Kidney (tissue), 13 donors: ENCODE measurements at regions not wholly inside any gene's neighbourhood (a gene's known extent, or its start where the extent isn't known, plus 50 kb on each side); places are given as distances from the start of the nearest gene placed in this dataset.
"Not testable (repeated sequence)": the region's sequence is repeated elsewhere in the genome, so short reads cannot be mapped to it uniquely, and the experiment has no call there.

Experiments used
- DNase-seq, 5 donors: peaks; one replicate each; pipeline ENCODE4 v3.0.0-alpha.2; 2013 to 2020
- FAIRE-seq: peaks from 2 replicates; lab custom pipeline; 2012; peaks lifted over from hg19 to GRCh38; lab: Jason Lieb, UNC
- H3K27ac ChIP-seq, 2 donors: one replicate each; pipeline ENCODE4 v1.7.0; 2013; ENCODE audit warnings: low read depth in 2 of 2, low read length in 2 of 2, inconsistent platforms in 1 of 2
- H3K27me3 ChIP-seq: one replicate; pipeline ENCODE4 v1.7.1; 2013; ENCODE audit warnings: low read length, inconsistent platforms; ENCODE audit not compliant: control insufficient read depth, insufficient read depth
- H3K36me3 ChIP-seq, 3 donors: one replicate each; pipeline versions ENCODE4 v1.7.0 to v1.7.1; 2013; ENCODE audit warnings: low read length in 3 of 3, control low read depth in 1 of 3, inconsistent platforms in 1 of 3; ENCODE audit not compliant: insufficient read depth in 3 of 3, control insufficient read depth in 2 of 3
- H3K4me1 ChIP-seq, 3 donors: one replicate each; pipeline versions ENCODE4 v1.7.0 to v1.7.1; 2013; ENCODE audit warnings: low read length in 3 of 3, inconsistent platforms in 1 of 3, low read depth in 1 of 3; ENCODE audit not compliant: control insufficient read depth in 2 of 3, insufficient read depth in 2 of 3
- H3K4me3 ChIP-seq, 3 donors: one replicate each; pipeline versions ENCODE4 v1.7.0 to v1.8.1; 2013; ENCODE audit warnings: low read length in 3 of 3, control low read depth in 1 of 3, inconsistent platforms in 1 of 3
- H3K9ac ChIP-seq, 3 donors: one replicate each; pipeline versions ENCODE4 v1.7.0 to v1.7.1; 2013; ENCODE audit warnings: low read length in 3 of 3, control low read depth in 1 of 3, inconsistent platforms in 1 of 3
- H3K9me3 ChIP-seq, 3 donors: one replicate each; pipeline versions ENCODE4 v1.7.0 to v1.7.1; 2013; ENCODE audit warnings: low read length in 3 of 3, control low read depth in 1 of 3, inconsistent platforms in 1 of 3; ENCODE audit not compliant: control insufficient read depth in 2 of 3, insufficient read depth in 1 of 3
- CTCF ChIP-seq: IDR thresholded peaks from 3 replicates; pipeline ENCODE4 v1.5.1; 2012; ENCODE audit warnings: mild to moderate bottlenecking, moderate library complexity, borderline replicate concordance; ENCODE audit not compliant: insufficient read depth; ENCODE audit errors: extremely low read depth
- intact Hi-C: fragments of 100-400 bp; cut with DNase I; formaldehyde crosslinking; loops from one replicate; pipeline ENCODE4 v1.11.1; 2022
- donor health status: control.
- donor health status: control.
- donor health status: control.
- donor health status: control.
- donor health status: control.
- donor health status: DM: yes; HTN: yes; CAD: no.
- donor health status: Normal renal cell carcinoma (clear cell type).

DNA sequence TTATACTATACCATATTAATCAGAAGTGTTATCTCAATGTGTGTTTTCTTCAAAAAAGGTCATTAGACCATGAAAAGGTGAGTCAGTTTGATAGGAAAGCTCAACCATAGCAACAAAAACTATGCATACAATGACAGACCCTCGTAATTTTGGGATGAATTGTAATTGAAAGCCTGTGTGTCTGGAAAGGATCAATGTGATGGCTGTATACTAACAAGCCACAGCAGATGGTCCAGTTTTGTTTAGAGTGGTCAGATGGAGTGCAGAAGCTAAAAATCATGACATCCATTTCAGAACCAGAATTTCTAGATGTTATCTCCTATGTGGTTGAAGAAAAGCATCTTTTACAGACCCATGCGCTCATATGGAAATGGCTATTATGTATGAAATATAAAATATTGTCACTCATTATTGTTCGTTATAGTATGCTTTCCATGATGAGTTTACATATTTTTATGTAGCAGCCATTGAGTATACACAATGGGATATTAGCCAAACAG, 88.3 kb upstream of the CNTNAP2 start:
- DNase-seq (no peak), FAIRE-seq (no peak)
- no peak overlapping the region for H3K9ac ChIP-seq
- peaks cover 0 to 2% (median 0%) of the 10 kb centered on the region in 3 donors for H3K9me3 ChIP-seq
- no peaks in the 10 kb centered on the region for H3K27me3 ChIP-seq
- no peak overlapping the region for H3K4me3 ChIP-seq
- no peak overlapping the region for H3K27ac ChIP-seq
- intact Hi-C loops: no loop called here
- no peaks in the 10 kb centered on the region for H3K4me1 ChIP-seq
- TF ChIP-seq CTCF: no peak
- H3K36me3 ChIP-seq: no peaks in the 10 kb centered on the region

- Histone ChIP-seq H3K27ac (no peak overlapping the region), H3K27me3 (no peaks in the 10 kb centered on the region), H3K9me3 (peaks cover 0 to 2% (median 0%) of the 10 kb centered on the region in 3 donors), H3K4me3 (no peak overlapping the region), H3K9ac (no peak overlapping the region), H3K4me1 (no peaks in the 10 kb centered on the region), H3K36me3 (no peaks in the 10 kb centered on the region)
- intact Hi-C loops: no loop called here
- no peak for TF ChIP-seq CTCF
- FAIRE-seq: peak; percentile 76
- DNase-seq: no peak
Observed at GRCh38 chr7:146027243-146027642, 89.4 kb upstream of the CNTNAP2 start.

DNA sequence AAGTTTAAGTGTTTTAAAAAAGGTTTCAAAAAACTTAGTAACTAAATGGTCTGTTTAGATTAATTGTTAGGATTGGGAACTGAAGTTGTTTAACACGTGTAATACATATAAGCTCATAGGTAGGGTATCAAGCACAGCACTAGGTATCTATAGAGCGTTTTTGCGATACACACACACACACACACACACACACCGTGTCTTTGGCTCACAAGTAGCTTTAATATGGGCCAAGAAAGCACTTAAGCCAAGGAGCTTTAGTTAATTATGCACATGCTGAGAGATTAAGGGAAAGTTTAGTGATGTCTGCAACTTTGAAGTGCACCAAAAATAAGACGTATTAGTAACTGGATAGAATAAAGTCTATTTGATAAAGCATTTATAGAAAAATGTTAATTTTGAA, 93.8 kb upstream of the CNTNAP2 start:
- no peaks in the 10 kb centered on the region for H3K4me1 ChIP-seq
- no peak overlapping the region for H3K9ac ChIP-seq
- H3K9me3 ChIP-seq: peaks cover 0 to 2% (median 0%) of the 10 kb centered on the region in 3 donors
- H3K36me3 ChIP-seq: no peaks in the 10 kb centered on the region
- TF ChIP-seq CTCF: no peak
- DNase-seq (no peak), FAIRE-seq (no peak)
- H3K27me3 ChIP-seq: no peaks in the 10 kb centered on the region
- no peak overlapping the region for H3K4me3 ChIP-seq
- no peak overlapping the region for H3K27ac ChIP-seq
- intact Hi-C loops: no loop called here

DNA sequence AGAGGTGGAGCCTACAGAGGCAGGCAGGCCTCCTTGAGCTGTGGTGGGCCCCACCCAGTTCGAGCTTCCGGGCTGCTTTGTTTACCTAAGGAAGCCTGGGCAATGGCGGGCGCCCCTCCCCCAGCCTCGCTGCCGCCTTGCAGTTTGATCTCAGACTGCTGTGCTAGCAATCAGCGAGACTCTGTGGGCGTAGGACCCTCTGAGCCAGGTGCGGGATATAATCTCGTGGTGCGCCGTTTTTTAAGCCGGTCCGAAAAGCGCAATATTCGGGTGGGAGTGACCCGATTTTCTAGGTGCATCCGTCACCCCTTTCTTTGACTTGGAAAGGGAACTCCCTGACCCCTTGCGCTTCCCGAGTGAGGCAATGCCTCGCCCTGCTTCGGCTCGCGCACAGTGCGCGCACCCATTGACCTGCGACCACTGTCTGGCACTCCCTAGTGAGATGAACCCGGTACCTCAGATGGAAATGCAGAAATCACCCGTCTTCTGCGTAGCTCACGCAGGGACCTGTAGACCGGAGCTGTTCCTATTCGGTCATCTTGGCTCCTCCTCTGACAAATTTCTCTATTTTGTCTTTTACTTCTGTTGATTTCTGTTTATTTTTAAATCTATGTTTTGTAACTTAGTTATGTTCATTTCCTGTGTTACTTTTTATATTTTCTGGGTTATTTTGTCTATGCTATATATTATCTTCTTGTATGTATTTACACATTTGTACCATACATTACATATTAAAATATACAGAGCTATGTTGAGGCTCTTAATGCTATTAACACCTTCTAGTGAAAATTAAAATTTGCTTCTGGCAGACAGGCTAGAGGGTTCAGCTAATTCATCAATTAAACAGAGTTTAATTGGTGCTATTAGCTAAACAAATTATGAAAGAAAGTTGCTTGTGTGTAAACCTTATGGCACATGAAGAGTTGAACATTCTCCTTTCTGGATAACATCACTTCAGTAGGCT, 97.3 kb upstream of the CNTNAP2 start:
- H3K9ac ChIP-seq, H3K4me1 ChIP-seq, H3K4me3 ChIP-seq, H3K27ac ChIP-seq, FAIRE-seq, H3K27me3 ChIP-seq, intact Hi-C loops, H3K36me3 ChIP-seq, H3K9me3 ChIP-seq, DNase-seq: not testable (repeated sequence)

- H3K27ac ChIP-seq, intact Hi-C loops, H3K4me3 ChIP-seq, H3K4me1 ChIP-seq, FAIRE-seq, H3K36me3 ChIP-seq, H3K9me3 ChIP-seq, DNase-seq, H3K9ac ChIP-seq, H3K27me3 ChIP-seq: not testable (repeated sequence)
Observed at GRCh38 chr7:146017366-146017765, 99.2 kb upstream of the CNTNAP2 start.

DNA sequence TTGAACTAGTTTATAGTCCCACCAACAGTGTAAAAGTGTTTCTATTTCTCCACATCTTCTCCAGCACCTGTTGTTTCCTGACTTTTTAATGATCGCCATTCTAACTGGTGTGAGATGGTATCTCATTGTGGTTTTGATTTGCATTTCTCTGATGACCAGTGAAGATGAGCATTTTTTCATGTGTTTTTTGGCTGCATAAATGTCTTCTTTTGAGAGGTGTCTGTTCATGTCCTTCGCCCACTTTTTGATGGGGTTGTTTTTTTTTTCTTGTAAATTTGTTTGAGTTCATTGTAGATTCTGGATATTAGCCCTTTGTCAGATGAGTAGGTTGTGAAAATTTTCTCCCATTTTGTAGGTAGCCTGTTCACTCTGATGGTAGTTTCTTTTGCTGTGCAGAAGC, 102.4 kb upstream of the CNTNAP2 start:
- H3K4me3 ChIP-seq, DNase-seq, H3K36me3 ChIP-seq, H3K4me1 ChIP-seq, intact Hi-C loops, H3K9me3 ChIP-seq, H3K27ac ChIP-seq, H3K27me3 ChIP-seq, H3K9ac ChIP-seq, FAIRE-seq: not testable (repeated sequence)
